Fibroblast of lung (primary cell): ENCODE measurements at regions not wholly inside any gene's neighbourhood (a gene's known extent, or its start where the extent isn't known, plus 50 kb on each side); places are given as distances from the start of the nearest gene placed in this dataset.

Experiments
- DNase-seq, 2 donors: peaks; one replicate each; pipeline versions ENCODE4 v3.0.0 to v3.0.0-alpha.2; 2010; ENCODE audit warnings: low read depth in 2 of 2
- H2AFZ ChIP-seq: 2 replicates; pipeline ENCODE4 v1.5.1; 2012; ENCODE audit warnings: low read length, control low read depth, inconsistent platforms
- H3K27ac ChIP-seq: 2 replicates; pipeline ENCODE4 v1.5.1; 2011; ENCODE audit warnings: low read length, control low read depth; ENCODE audit not compliant: insufficient read depth
- H3K27me3 ChIP-seq: 2 replicates; pipeline ENCODE4 v1.5.1; 2011; ENCODE audit warnings: mild to moderate bottlenecking, low read length; ENCODE audit not compliant: control insufficient read depth, insufficient read depth
- H3K36me3 ChIP-seq: 2 replicates; pipeline ENCODE4 v1.5.1; 2011; ENCODE audit warnings: low read length; ENCODE audit not compliant: control insufficient read depth, insufficient read depth
- H3K4me1 ChIP-seq: 2 replicates; pipeline ENCODE4 v1.5.1; 2011; ENCODE audit warnings: low read length; ENCODE audit not compliant: control insufficient read depth, insufficient read depth; ENCODE audit errors: extremely low read depth
- H3K4me2 ChIP-seq: 2 replicates; pipeline ENCODE4 v1.5.1; 2011; ENCODE audit warnings: low read length, control low read depth; ENCODE audit not compliant: insufficient read depth; ENCODE audit errors: extremely low read depth
- H3K4me3 ChIP-seq, 4 experiments: fragments of 200-600 bp in 1 of 4; sonication (generic) in 1 of 4; replicated peaks in 1 of 4; 2 replicates each; pipeline ENCODE4 v1.5.1; 2011 to 2016; ENCODE audit warnings: low read length in 4 of 4, low read depth in 3 of 4, mild to moderate bottlenecking in 3 of 4, control low read depth in 2 of 4, inconsistent platforms in 1 of 4, mixed read lengths in 1 of 4; ENCODE audit not compliant: insufficient read depth in 1 of 4; ENCODE audit errors: control extremely low read depth in 1 of 4
- H3K79me2 ChIP-seq: 2 replicates; pipeline ENCODE4 v1.5.1; 2012; ENCODE audit warnings: mild to moderate bottlenecking, low read length, inconsistent platforms; ENCODE audit not compliant: control insufficient read depth, insufficient read depth
- H3K9ac ChIP-seq: 2 replicates; pipeline ENCODE4 v1.5.1; 2011; ENCODE audit warnings: mild to moderate bottlenecking, low read length, control low read depth; ENCODE audit not compliant: insufficient read depth
- H3K9me3 ChIP-seq: 2 replicates; pipeline ENCODE4 v1.5.1; 2012; ENCODE audit warnings: low read depth, low read length; ENCODE audit not compliant: control insufficient read depth, insufficient read depth
- H4K20me1 ChIP-seq: 2 replicates; pipeline ENCODE4 v1.5.1; 2011; ENCODE audit warnings: low read length; ENCODE audit not compliant: control insufficient read depth, insufficient read depth; ENCODE audit errors: extremely low read depth
- CTCF ChIP-seq, 2 donors: IDR thresholded peaks in 1 of 2; conservative IDR thresholded peaks in 1 of 2; 1 replicate in 1 of 2; 2 replicates in 1 of 2; pipeline ENCODE4 v1.5.1; 2011 to 2012; ENCODE audit warnings: low read length in 2 of 2, control low read depth in 1 of 2, inconsistent platforms in 1 of 2, low read depth in 1 of 2, mild to moderate bottlenecking in 1 of 2
- EZH2 ChIP-seq: IDR thresholded peaks from 2 replicates; pipeline ENCODE4 v1.5.1; 2012; ENCODE audit warnings: low read length, control low read depth, mild to moderate bottlenecking; ENCODE audit errors: missing control alignments

DNA sequence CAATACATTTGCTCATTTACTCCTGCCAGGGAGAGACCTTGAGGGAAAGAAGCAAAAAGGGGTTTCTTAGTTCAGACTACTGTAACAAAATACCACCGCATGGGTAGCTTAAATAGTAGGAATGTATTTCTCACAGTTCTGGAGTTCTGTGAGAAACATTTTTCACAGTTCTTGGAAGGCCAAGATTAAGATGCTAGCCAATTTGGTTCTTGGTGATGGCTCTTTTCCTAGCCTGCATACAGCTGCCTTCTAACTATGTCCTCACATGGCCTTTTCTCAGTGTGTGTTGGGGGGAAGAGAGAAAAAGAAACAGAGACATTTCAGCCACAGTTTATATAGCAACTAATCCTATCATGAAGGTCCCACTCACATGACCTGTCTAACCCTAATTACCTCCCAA lies 1644.7 kb upstream of the C9orf72 start:
- no peak for TF ChIP-seq CTCF (conservative IDR thresholded peaks at IDR 0.05 in 1 of 2, IDR thresholded peaks at IDR 0.05 in 1 of 2; ENCODE audit: low read depth in 1 of 2, low read length in 2 of 2)
- no peak for TF ChIP-seq EZH2
- Histone ChIP-seq H3K36me3 (no peaks in the 10 kb centered on the region), H2AFZ (no peak overlapping the region), H3K27me3 (peaks cover 2% of the 10 kb centered on the region), H3K4me2 (no peak overlapping the region), H3K27ac (no peak overlapping the region), H4K20me1 (no peaks in the 10 kb centered on the region), H3K9ac (no peak overlapping the region), H3K4me3 (no peak overlapping the region), H3K4me1 (no peaks in the 10 kb centered on the region), H3K79me2 (no peaks in the 10 kb centered on the region), H3K9me3 (no peaks in the 10 kb centered on the region)
- DNase-seq, result no peak

DNA sequence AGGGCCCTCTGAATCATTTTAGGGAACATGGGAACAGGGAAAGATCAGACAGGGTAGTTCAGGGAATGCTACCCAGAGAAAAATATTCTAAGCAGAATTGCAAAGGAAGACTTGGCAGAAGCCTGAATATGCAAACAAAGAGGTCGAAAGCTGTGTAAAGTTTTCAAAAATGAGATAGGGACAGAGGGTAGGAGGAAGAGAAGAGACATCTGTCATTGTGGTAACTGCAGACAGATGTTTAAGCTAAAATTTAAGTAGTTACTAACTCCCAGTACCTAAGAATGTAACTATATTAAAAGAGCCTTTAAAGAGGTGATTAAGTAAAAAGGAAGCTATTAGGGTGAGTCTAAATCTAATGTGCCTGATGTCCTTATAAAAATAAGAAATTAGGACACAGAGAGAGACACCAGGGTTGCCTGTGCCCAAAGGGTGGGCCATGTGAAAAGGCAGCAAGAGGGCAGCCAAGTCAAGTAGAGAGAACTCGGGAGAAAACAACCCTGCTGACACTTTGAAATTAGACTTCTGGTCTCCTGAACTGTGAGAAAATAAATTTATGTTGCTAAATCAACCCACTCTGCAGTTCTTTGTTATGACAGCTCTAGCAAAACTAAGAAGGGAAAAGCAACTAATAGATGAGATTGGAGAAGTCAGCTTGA lies 1647.4 kb upstream of the C9orf72 start:
- no peak overlapping the region for H2AFZ ChIP-seq
- H3K36me3 ChIP-seq, result no peaks in the 10 kb centered on the region
- no peaks in the 10 kb centered on the region for H4K20me1 ChIP-seq
- H3K27me3 ChIP-seq, result no peaks in the 10 kb centered on the region
- no peak overlapping the region for H3K4me3 ChIP-seq
- H3K9ac ChIP-seq, result no peak overlapping the region
- no peak for DNase-seq
- no peaks in the 10 kb centered on the region for H3K4me1 ChIP-seq
- no peaks in the 10 kb centered on the region for H3K79me2 ChIP-seq
- TF ChIP-seq CTCF (conservative IDR thresholded peaks at IDR 0.05 in 1 of 2, IDR thresholded peaks at IDR 0.05 in 1 of 2; ENCODE audit: low read depth in 1 of 2, low read length in 2 of 2) (no peak), EZH2 (no peak)
- no peak overlapping the region for H3K4me2 ChIP-seq
- no peak overlapping the region for H3K27ac ChIP-seq
- H3K9me3 ChIP-seq, result no peaks in the 10 kb centered on the region

- H3K27me3 ChIP-seq, result no peaks in the 10 kb centered on the region
- no peaks in the 10 kb centered on the region for H3K9me3 ChIP-seq
- H3K79me2 ChIP-seq, result no peaks in the 10 kb centered on the region
- TF ChIP-seq CTCF (conservative IDR thresholded peaks at IDR 0.05 in 1 of 2, IDR thresholded peaks at IDR 0.05 in 1 of 2; ENCODE audit: low read depth in 1 of 2, low read length in 2 of 2), result no peak
- TF ChIP-seq EZH2, result no peak
- H2AFZ ChIP-seq, result no peak overlapping the region
- no peaks in the 10 kb centered on the region for H3K4me1 ChIP-seq
- DNase-seq, result no peak
- no peak overlapping the region for H3K4me3 ChIP-seq
- no peak overlapping the region for H3K4me2 ChIP-seq
- H3K36me3 ChIP-seq, result no peaks in the 10 kb centered on the region
- H3K9ac ChIP-seq, result no peak overlapping the region
- H3K27ac ChIP-seq, result no peak overlapping the region
- H4K20me1 ChIP-seq, result no peaks in the 10 kb centered on the region
Observed at GRCh38 chr9:29228558-29228957, 1655.3 kb upstream of the C9orf72 start.
